ENCODE measurements at regions not wholly inside any gene's neighbourhood (a gene's known extent, or its start where the extent isn't known, plus 50 kb on each side); places are given as distances from the start of the nearest gene placed in this dataset.

DNA sequence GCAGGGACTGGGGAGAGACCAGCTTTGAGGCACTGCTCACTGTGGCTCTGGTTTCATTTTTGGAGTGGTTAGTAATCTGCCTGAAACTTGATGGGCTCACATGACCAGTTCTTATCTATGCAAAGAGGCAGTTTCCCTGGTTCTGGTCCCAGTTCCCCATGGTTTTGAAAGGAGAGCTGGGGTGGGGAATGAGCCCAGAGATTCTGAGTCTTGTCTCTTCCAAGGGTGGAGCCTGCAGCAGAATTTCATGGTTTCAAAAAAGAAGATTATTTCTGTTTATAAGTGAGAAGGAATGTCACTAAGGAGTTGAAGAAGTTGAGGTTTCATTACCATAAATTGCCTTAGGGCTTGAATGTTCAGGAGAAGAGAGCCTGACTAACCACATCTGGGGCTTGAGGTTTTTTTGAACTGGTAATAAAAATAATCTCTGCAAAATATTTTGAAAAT lies 190.2 kb upstream of the HABP2 start (continued):
- TF ChIP-seq POLR2AphosphoS5 (IDR thresholded peaks at IDR 0.05; ENCODE audit: low read depth, low read length): no peak
- TF ChIP-seq GATA2 (CRISPR knock-in tag; IDR thresholded peaks at IDR 0.05): no peak
- TF ChIP-seq TCF12 (IDR thresholded peaks at IDR 0.05): no peak
- TF ChIP-seq TAF1 (IDR thresholded peaks at IDR 0.05; ENCODE audit: borderline replicate concordance, low read depth, low read length): no peak
- TF ChIP-seq GABPA (IDR thresholded peaks at IDR 0.05; ENCODE audit: low read depth): no peak
- TF ChIP-seq, protein P1, sequence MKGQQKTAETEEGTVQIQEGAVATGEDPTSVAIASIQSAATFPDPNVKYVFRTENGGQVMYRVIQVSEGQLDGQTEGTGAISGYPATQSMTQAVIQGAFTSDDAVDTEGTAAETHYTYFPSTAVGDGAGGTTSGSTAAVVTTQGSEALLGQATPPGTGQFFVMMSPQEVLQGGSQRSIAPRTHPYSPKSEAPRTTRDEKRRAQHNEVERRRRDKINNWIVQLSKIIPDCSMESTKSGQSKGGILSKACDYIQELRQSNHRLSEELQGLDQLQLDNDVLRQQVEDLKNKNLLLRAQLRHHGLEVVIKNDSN (IDR thresholded peaks at IDR 0.05; ENCODE audit: borderline replicate concordance, low read depth): no peak
- TF ChIP-seq RAD21 (IDR thresholded peaks at IDR 0.05; ENCODE audit: low read length): no peak
- TF ChIP-seq NFIC (IDR thresholded peaks at IDR 0.05; ENCODE audit: borderline replicate concordance): no peak
- no peak for TF ChIP-seq CHD2 (IDR thresholded peaks at IDR 0.05; ENCODE audit: low read length, partially characterized antibody)

DNA sequence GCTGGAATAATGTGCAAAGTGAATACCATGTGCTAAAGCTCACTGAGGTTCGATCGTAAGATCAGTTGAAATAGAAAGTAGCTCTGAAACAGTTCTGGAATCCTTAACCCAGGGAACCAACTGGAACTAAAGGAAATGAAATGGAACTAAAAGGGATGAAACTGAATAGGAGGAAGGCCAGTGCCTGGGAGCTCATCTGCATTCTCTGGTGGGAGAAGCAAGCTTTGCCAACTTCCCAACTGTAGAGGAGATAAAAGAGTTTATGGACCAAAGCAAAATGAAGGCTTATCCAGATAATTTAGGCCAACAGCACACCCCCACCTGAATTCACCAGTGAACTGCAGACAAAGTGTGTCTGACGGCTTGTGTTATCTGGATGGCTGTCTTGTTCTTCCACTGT lies 188.6 kb upstream of the HABP2 start:
- no peaks in the 10 kb centered on the region for H3F3A ChIP-seq (replicated peaks; ENCODE audit: insufficient read depth)
- H3K4me2 ChIP-seq: no peak overlapping the region
- H3K27me3 ChIP-seq (ENCODE audit: insufficient read depth): no peaks in the 10 kb centered on the region
- POLR2A ChIA-PET: no interaction called here
- H2AFZ ChIP-seq (ENCODE audit: low read depth): no peak overlapping the region
- H3K9ac ChIP-seq: no peak overlapping the region
- H3K79me2 ChIP-seq (ENCODE audit: insufficient read depth): no peaks in the 10 kb centered on the region
- CTCF ChIA-PET: interaction anchor here (0.8 to 1.6 kb wide), 2 partner anchors 21 to 888 kb away, joined by 3 to 4 read pairs; no protein-coding TSS in a partner anchor
- WGBS (ENCODE audit: low lambda C conversion rate): 90% methylated on average over 3 of the region's 3 CpGs
- no peaks in the 10 kb centered on the region for H3K9me2 ChIP-seq
- no peak for TF ChIP-seq SMC3 (IDR thresholded peaks at IDR 0.05; ENCODE audit: low read depth, low read length)
- no peak for TF ChIP-seq EP300 (IDR thresholded peaks at IDR 0.05; ENCODE audit: borderline replicate concordance in 1 of 2, low read depth in 1 of 2, low read length in 1 of 2)
- TF ChIP-seq RXRA (IDR thresholded peaks at IDR 0.05; ENCODE audit: borderline replicate concordance, low read depth): no peak
- no peak for TF ChIP-seq RFX5 (IDR thresholded peaks at IDR 0.05; ENCODE audit: low read length)
- no peak for TF ChIP-seq FOSL2 (IDR thresholded peaks at IDR 0.05; ENCODE audit: borderline replicate concordance, low read depth)
- TF ChIP-seq TAF1 (IDR thresholded peaks at IDR 0.05; ENCODE audit: borderline replicate concordance, low read depth, low read length): no peak
- TF ChIP-seq RCOR1 (IDR thresholded peaks at IDR 0.05; ENCODE audit: low read length): no peak
- no peak for TF ChIP-seq GATA2 (CRISPR knock-in tag; IDR thresholded peaks at IDR 0.05)
- no peak for TF ChIP-seq YY1 (IDR thresholded peaks at IDR 0.05; ENCODE audit: low read depth)
- TF ChIP-seq, protein P2, sequence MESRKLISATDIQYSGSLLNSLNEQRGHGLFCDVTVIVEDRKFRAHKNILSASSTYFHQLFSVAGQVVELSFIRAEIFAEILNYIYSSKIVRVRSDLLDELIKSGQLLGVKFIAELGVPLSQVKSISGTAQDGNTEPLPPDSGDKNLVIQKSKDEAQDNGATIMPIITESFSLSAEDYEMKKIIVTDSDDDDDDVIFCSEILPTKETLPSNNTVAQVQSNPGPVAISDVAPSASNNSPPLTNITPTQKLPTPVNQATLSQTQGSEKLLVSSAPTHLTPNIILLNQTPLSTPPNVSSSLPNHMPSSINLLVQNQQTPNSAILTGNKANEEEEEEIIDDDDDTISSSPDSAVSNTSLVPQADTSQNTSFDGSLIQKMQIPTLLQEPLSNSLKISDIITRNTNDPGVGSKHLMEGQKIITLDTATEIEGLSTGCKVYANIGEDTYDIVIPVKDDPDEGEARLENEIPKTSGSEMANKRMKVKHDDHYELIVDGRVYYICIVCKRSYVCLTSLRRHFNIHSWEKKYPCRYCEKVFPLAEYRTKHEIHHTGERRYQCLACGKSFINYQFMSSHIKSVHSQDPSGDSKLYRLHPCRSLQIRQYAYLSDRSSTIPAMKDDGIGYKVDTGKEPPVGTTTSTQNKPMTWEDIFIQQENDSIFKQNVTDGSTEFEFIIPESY (IDR thresholded peaks at IDR 0.05; ENCODE audit: borderline replicate concordance, low read depth): no peak
- TF ChIP-seq, protein P1 (IDR thresholded peaks at IDR 0.05; ENCODE audit: borderline replicate concordance, low read depth): no peak
- TF ChIP-seq, protein P3, sequence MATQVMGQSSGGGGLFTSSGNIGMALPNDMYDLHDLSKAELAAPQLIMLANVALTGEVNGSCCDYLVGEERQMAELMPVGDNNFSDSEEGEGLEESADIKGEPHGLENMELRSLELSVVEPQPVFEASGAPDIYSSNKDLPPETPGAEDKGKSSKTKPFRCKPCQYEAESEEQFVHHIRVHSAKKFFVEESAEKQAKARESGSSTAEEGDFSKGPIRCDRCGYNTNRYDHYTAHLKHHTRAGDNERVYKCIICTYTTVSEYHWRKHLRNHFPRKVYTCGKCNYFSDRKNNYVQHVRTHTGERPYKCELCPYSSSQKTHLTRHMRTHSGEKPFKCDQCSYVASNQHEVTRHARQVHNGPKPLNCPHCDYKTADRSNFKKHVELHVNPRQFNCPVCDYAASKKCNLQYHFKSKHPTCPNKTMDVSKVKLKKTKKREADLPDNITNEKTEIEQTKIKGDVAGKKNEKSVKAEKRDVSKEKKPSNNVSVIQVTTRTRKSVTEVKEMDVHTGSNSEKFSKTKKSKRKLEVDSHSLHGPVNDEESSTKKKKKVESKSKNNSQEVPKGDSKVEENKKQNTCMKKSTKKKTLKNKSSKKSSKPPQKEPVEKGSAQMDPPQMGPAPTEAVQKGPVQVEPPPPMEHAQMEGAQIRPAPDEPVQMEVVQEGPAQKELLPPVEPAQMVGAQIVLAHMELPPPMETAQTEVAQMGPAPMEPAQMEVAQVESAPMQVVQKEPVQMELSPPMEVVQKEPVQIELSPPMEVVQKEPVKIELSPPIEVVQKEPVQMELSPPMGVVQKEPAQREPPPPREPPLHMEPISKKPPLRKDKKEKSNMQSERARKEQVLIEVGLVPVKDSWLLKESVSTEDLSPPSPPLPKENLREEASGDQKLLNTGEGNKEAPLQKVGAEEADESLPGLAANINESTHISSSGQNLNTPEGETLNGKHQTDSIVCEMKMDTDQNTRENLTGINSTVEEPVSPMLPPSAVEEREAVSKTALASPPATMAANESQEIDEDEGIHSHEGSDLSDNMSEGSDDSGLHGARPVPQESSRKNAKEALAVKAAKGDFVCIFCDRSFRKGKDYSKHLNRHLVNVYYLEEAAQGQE (IDR thresholded peaks at IDR 0.05; ENCODE audit: low read depth, low read length): no peak
- TF ChIP-seq, protein P4, sequence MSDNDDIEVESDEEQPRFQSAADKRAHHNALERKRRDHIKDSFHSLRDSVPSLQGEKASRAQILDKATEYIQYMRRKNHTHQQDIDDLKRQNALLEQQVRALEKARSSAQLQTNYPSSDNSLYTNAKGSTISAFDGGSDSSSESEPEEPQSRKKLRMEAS (IDR thresholded peaks at IDR 0.05; ENCODE audit: low read depth): no peak
- no peak for TF ChIP-seq MEF2A (IDR thresholded peaks at IDR 0.05; ENCODE audit: borderline replicate concordance, low read depth)
- TF ChIP-seq, protein P5, sequence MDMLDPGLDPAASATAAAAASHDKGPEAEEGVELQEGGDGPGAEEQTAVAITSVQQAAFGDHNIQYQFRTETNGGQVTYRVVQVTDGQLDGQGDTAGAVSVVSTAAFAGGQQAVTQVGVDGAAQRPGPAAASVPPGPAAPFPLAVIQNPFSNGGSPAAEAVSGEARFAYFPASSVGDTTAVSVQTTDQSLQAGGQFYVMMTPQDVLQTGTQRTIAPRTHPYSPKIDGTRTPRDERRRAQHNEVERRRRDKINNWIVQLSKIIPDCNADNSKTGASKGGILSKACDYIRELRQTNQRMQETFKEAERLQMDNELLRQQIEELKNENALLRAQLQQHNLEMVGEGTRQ (IDR thresholded peaks at IDR 0.05; ENCODE audit: borderline replicate concordance, low read depth, low read length): no peak
- TF ChIP-seq MXI1 (IDR thresholded peaks at IDR 0.05; ENCODE audit: low read depth, low read length): no peak
- H3K4me3 ChIP-seq (ENCODE audit: low read depth in 2 of 2, low read length in 1 of 2): no peak overlapping the region
- H3K36me3 ChIP-seq (replicated peaks in 1 of 2; ENCODE audit: control insufficient read depth in 1 of 2, insufficient read depth in 2 of 2, low read length in 1 of 2): no peaks in the 10 kb centered on the region
- DNase-seq: no peak
- H3K9me3 ChIP-seq: no peaks in the 10 kb centered on the region
- H3K4me1 ChIP-seq (ENCODE audit: control insufficient read depth in 1 of 2, insufficient read depth in 2 of 2, low read depth in 1 of 2, low read length in 1 of 2): peaks cover 0 to 4% of the 10 kb centered on the region in 2 experiments; a peak in 2 of 4 replicates
- H4K20me1 ChIP-seq (ENCODE audit: insufficient read depth): no peaks in the 10 kb centered on the region
- no peak overlapping the region for H3K27ac ChIP-seq (ENCODE audit: low read depth in 2 of 2, low read length in 1 of 2)
